GM10266 (cell line): ENCODE measurements at regions not wholly inside any gene's neighbourhood (a gene's known extent, or its start where the extent isn't known, plus 50 kb on each side); places are given as distances from the start of the nearest gene placed in this dataset.

Experiments used
- DNase-seq: peaks from one replicate; pipeline ENCODE4 v3.0.0; 2012; ENCODE audit errors: extremely low spot score
- CTCF ChIP-seq: IDR thresholded peaks from 2 replicates; pipeline ENCODE4 v1.5.1; 2012; ENCODE audit warnings: mild to moderate bottlenecking, low read depth; ENCODE audit not compliant: control insufficient read depth, insufficient read depth; ENCODE audit errors: missing control alignments

GRCh38 chr16:85560932-85561247 lies 52.2 kb upstream of the GSE1 start:
- no peak for DNase-seq
- TF ChIP-seq CTCF = no peak

- TF ChIP-seq CTCF = no peak
- DNase-seq = no peak
These were observed 51.7 kb upstream of the GSE1 start for GRCh38 chr16:85561248-85562092.

GRCh38 chr16:85562093-85562786 lies 50.9 kb upstream of the GSE1 start:
- TF ChIP-seq CTCF = no peak
- no peak for DNase-seq

- no peak for TF ChIP-seq CTCF
- DNase-seq = no peak
These were observed 50.1 kb upstream of the GSE1 start for GRCh38 chr16:85563034-85563433.
